ENCODE measurements at regions not wholly inside any gene's neighbourhood (a gene's known extent, or its start where the extent isn't known, plus 50 kb on each side); places are given as distances from the start of the nearest gene placed in this dataset.

DNA sequence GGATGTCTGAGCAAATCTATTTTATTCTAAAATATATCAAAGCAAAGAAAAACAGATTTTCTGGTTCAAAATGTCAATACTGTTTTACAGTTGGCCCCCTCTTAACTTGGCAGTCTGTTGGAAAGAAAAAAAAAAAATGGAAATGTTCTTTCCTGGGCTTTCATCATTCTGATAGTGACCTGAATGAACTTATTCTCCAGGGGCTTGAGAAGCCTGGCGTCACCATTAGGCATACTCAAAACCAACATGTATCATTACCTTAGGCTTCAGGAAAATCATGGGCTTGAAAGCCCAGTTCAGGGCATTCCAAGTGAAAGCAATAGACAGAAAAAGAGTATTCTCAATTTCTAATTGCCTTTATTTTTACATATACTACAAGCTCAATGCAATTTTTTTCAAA, 283.7 kb upstream of the PUM3 start:
- TF ChIP-seq, protein P1, sequence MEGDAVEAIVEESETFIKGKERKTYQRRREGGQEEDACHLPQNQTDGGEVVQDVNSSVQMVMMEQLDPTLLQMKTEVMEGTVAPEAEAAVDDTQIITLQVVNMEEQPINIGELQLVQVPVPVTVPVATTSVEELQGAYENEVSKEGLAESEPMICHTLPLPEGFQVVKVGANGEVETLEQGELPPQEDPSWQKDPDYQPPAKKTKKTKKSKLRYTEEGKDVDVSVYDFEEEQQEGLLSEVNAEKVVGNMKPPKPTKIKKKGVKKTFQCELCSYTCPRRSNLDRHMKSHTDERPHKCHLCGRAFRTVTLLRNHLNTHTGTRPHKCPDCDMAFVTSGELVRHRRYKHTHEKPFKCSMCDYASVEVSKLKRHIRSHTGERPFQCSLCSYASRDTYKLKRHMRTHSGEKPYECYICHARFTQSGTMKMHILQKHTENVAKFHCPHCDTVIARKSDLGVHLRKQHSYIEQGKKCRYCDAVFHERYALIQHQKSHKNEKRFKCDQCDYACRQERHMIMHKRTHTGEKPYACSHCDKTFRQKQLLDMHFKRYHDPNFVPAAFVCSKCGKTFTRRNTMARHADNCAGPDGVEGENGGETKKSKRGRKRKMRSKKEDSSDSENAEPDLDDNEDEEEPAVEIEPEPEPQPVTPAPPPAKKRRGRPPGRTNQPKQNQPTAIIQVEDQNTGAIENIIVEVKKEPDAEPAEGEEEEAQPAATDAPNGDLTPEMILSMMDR (IDR thresholded peaks at IDR 0.05), result no peak
- TF ChIP-seq POLR2AphosphoS5 (IDR thresholded peaks at IDR 0.05), result no peak
- TF ChIP-seq POLR2A (IDR thresholded peaks at IDR 0.05), result no peak
